ENCODE measurements at regions not wholly inside any gene's neighbourhood (a gene's known extent, or its start where the extent isn't known, plus 50 kb on each side); places are given as distances from the start of the nearest gene placed in this dataset.

DNA sequence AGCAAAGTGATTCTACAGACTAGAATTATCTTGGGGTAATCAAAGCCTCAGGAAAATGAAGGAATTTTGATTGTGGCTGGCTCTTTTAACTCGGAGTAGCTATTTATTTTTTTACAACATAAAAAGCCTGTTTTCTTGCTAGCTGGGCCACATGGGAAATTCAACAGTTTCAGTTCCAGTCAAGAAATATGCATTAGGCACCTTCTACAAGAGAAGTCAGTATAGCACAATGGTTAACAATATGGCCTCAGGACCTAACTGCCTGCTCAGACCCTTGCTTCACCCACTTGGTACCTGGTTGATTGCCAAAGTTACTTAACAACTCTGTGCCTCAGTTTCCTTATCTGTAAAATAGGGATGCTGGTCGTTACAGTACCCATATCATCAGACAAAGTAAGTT, 586.2 kb downstream of the ZNF608 start:
- no peaks in the 10 kb centered on the region for H3K27me3 ChIP-seq (ENCODE audit: control insufficient read depth, insufficient read depth, low read length)
- H3K36me3 ChIP-seq (ENCODE audit: control insufficient read depth, insufficient read depth, low read length): no peaks in the 10 kb centered on the region
- no peaks in the 10 kb centered on the region for H3K4me1 ChIP-seq (ENCODE audit: control insufficient read depth, insufficient read depth, low read length)
- no peak overlapping the region for H3K4me3 ChIP-seq (ENCODE audit: low read length)
- H3K9me3 ChIP-seq (ENCODE audit: control insufficient read depth, low read length): no peaks in the 10 kb centered on the region
- no peak overlapping the region for H3K9ac ChIP-seq (ENCODE audit: low read length)

DNA sequence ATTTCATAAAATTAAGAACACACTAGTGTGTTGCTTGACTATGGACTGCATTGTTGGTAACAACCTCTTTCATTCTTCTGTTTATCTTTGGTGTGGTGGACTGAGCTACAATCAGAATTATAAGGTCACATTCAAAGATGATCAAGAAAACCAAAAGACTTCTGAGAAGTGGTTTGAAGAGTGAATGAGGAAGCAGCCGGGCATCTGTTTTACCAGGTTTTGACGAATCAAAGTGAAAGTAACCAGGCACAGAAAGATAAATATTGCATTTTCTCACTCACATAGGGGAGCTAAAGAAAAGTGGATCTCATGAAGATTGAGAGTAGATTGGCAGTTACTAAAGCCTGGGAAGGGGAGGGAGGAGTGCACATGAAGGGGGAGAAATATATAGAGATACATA, 589.1 kb downstream of the ZNF608 start:
- Histone ChIP-seq H3K4me3 (ENCODE audit: low read length) (no peak overlapping the region), H3K9ac (ENCODE audit: low read length) (peak overlapping the region; percentile 17)

DNA sequence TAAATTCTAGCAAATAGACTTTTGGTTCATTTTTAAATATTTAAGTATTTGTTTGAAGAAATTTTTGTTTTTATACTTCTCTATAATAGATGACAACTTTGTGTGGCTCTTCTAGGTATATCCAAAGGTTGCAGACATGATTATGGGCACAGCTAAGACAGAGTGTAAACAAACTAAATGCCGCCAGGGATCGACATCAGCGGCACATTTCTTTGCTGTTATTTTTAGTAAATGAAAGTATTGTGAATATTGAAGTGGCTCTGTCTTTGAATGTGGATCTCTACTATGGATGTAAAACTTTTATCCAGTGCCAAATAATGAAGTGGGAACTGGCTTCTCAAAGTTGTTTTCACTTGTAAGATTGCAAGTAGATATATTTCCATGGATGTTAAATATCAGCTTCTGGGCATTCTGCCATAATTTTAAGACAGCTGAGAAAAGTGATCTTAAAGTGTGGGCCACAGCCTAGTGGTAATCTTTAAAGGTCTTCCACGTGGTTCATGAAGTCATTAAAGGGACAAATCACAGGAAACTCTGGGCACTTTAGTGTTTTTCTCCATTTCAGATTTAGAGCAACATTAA, 589.9 kb downstream of the ZNF608 start:
- H3K36me3 ChIP-seq (ENCODE audit: control insufficient read depth, insufficient read depth, low read length): no peaks in the 10 kb centered on the region
- no peaks in the 10 kb centered on the region for H3K9me3 ChIP-seq (ENCODE audit: control insufficient read depth, low read length)
- H3K4me1 ChIP-seq (ENCODE audit: control insufficient read depth, insufficient read depth, low read length): no peaks in the 10 kb centered on the region
- no peak overlapping the region for H3K9ac ChIP-seq (ENCODE audit: low read length)
- H3K4me3 ChIP-seq (ENCODE audit: low read length): no peak overlapping the region
- H3K27me3 ChIP-seq (ENCODE audit: control insufficient read depth, insufficient read depth, low read length): no peaks in the 10 kb centered on the region

More for the DNA sequence above, 589.1 kb downstream of the ZNF608 start:
- H3K9me3 ChIP-seq (ENCODE audit: control insufficient read depth, low read length): no peaks in the 10 kb centered on the region
- no peaks in the 10 kb centered on the region for H3K4me1 ChIP-seq (ENCODE audit: control insufficient read depth, insufficient read depth, low read length)
- H3K27me3 ChIP-seq (ENCODE audit: control insufficient read depth, insufficient read depth, low read length): no peaks in the 10 kb centered on the region
- no peaks in the 10 kb centered on the region for H3K36me3 ChIP-seq (ENCODE audit: control insufficient read depth, insufficient read depth, low read length)

DNA sequence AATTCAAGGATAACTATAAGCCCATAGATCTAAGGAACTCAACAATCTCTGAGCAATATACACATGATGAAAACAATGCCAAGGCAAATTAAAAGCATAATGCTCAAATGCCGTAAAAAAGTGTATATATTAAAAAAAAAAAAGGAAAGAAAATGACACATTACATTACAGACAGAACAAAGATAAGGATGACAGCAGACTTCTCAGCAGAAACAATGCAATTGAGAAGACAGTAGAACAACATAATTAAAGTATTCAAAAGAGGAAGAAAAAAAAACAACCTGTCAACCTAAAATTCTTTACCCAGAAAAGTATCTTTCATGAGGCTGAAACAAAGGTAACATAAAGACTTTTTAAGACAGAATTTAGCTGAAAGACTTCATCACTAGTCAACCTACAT, 591.7 kb downstream of the ZNF608 start:
- Histone ChIP-seq H3K4me1 (ENCODE audit: control insufficient read depth, insufficient read depth, low read length) (no peaks in the 10 kb centered on the region), H3K9ac (ENCODE audit: low read length) (no peak overlapping the region), H3K4me3 (ENCODE audit: low read length) (no peak overlapping the region), H3K36me3 (ENCODE audit: control insufficient read depth, insufficient read depth, low read length) (no peaks in the 10 kb centered on the region), H3K27me3 (ENCODE audit: control insufficient read depth, insufficient read depth, low read length) (no peaks in the 10 kb centered on the region), H3K9me3 (ENCODE audit: control insufficient read depth, low read length) (no peaks in the 10 kb centered on the region)

DNA sequence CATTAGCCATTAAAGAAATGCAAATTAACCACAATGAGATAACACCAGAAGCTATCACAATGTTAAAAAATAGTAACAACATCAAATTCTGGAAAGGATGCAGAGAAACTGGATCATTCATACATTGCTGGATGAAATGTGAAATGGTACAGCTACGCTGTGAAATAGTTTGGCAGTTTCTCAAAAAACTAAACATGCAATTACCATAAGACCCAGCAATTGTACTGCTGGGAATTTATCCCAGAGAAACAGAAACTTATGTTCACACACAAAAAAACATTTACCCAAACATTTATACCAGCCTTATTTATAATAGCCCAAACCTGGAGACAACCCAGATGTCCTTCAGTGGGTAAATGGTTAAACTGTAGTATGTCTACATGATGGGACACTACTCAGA, 592.9 kb downstream of the ZNF608 start:
- Histone ChIP-seq H3K4me1 (ENCODE audit: control insufficient read depth, insufficient read depth, low read length) (no peaks in the 10 kb centered on the region), H3K36me3 (ENCODE audit: control insufficient read depth, insufficient read depth, low read length) (no peaks in the 10 kb centered on the region), H3K4me3 (ENCODE audit: low read length) (no peak overlapping the region), H3K9me3 (ENCODE audit: control insufficient read depth, low read length) (no peaks in the 10 kb centered on the region), H3K27me3 (ENCODE audit: control insufficient read depth, insufficient read depth, low read length) (no peaks in the 10 kb centered on the region), H3K9ac (ENCODE audit: low read length) (no peak overlapping the region)

DNA sequence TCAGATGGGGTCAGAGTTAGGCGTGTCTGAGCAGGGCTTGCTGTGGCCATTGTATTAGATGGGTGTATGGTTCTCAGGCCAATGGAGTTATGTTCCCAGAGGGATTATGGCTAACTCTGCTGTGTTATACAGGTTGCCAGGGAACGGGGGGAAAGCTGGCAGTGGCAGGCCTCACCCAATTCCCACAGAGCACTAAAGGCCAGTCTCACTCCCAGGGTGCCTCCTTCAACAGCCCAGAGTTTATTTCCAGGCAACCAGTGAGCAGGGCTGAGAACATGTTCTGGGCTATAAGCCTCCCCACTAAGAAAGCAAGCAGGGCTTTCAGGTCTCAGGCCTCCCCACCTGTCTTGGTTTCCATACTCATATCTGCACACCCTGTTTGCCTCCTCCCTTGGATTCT, 597.9 kb downstream of the ZNF608 start:
- no peaks in the 10 kb centered on the region for H3K9me3 ChIP-seq (ENCODE audit: control insufficient read depth, low read length)
- H3K36me3 ChIP-seq (ENCODE audit: control insufficient read depth, insufficient read depth, low read length): no peaks in the 10 kb centered on the region
- H3K4me3 ChIP-seq (ENCODE audit: low read length): no peak overlapping the region
- H3K9ac ChIP-seq (ENCODE audit: low read length): no peak overlapping the region
- H3K27me3 ChIP-seq (ENCODE audit: control insufficient read depth, insufficient read depth, low read length): no peaks in the 10 kb centered on the region
- H3K4me1 ChIP-seq (ENCODE audit: control insufficient read depth, insufficient read depth, low read length): no peaks in the 10 kb centered on the region

DNA sequence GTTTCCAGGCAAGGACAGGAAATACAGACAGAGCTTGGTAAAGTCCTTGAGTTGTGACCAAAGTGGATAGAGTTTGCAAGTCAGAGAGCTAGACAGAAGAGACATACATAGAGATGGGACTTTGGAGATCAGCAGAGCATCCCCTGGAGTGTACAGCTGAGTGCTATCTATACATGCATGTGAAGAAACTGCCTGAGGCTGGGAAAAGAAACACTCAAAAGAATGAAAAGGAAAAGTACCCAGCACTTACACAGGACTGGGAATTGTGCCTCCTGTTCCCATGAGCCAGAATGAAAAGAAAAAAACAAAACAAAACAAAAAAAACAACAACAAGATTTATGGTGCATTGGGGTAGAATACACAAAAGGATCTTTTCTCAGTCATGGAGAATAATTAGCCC, 606.4 kb downstream of the ZNF608 start:
- Histone ChIP-seq H3K9me3 (ENCODE audit: control insufficient read depth, low read length) (no peaks in the 10 kb centered on the region), H3K9ac (ENCODE audit: low read length) (no peak overlapping the region), H3K4me1 (ENCODE audit: control insufficient read depth, insufficient read depth, low read length) (no peaks in the 10 kb centered on the region), H3K36me3 (ENCODE audit: control insufficient read depth, insufficient read depth, low read length) (no peaks in the 10 kb centered on the region), H3K27me3 (ENCODE audit: control insufficient read depth, insufficient read depth, low read length) (no peaks in the 10 kb centered on the region), H3K4me3 (ENCODE audit: low read length) (no peak overlapping the region)

DNA sequence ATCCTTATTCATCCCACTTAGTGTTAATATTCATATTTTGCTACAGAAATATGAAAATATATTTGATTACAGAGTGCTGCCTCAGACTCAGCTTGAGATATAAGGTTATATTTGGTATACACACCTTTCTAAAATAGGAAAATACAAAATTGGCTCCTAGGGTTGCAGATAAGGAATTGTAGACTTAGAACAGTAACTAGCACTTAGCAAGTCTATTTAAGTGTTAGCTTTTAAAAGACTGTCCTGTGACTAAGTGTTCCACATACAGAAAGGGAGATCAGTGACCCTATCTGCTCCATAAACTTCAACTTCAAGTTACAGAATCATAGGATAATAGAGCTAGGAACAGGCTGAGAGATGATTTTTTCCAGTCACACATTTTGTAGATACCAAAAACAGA, 607.0 kb downstream of the ZNF608 start:
- Histone ChIP-seq H3K27me3 (ENCODE audit: control insufficient read depth, insufficient read depth, low read length) (no peaks in the 10 kb centered on the region), H3K4me1 (ENCODE audit: control insufficient read depth, insufficient read depth, low read length) (no peaks in the 10 kb centered on the region), H3K9me3 (ENCODE audit: control insufficient read depth, low read length) (no peaks in the 10 kb centered on the region), H3K36me3 (ENCODE audit: control insufficient read depth, insufficient read depth, low read length) (no peaks in the 10 kb centered on the region), H3K9ac (ENCODE audit: low read length) (no peak overlapping the region), H3K4me3 (ENCODE audit: low read length) (no peak overlapping the region)

DNA sequence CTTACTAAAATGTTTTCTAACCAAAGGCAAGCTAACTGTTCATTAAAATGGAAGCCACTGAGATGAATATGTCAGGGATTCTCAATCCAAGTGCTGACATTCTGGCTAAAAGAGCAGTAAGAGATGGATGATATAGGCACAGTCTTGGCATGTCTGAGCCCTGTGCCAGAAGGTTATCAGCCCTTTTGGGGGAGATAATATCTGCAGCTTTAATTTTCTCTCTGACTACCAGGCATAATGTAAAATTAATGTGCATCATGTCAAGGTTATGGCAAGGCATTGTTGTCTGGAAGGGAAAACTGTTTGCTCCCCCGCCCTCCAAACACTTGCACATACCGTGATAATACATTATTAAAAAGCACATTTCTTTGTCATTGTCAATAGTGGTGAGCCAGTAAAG, 609.8 kb downstream of the ZNF608 start:
- Histone ChIP-seq H3K36me3 (ENCODE audit: control insufficient read depth, insufficient read depth, low read length) (no peaks in the 10 kb centered on the region), H3K9me3 (ENCODE audit: control insufficient read depth, low read length) (no peaks in the 10 kb centered on the region), H3K4me3 (ENCODE audit: low read length) (no peak overlapping the region), H3K9ac (ENCODE audit: low read length) (no peak overlapping the region), H3K4me1 (ENCODE audit: control insufficient read depth, insufficient read depth, low read length) (no peaks in the 10 kb centered on the region), H3K27me3 (ENCODE audit: control insufficient read depth, insufficient read depth, low read length) (no peaks in the 10 kb centered on the region)

DNA sequence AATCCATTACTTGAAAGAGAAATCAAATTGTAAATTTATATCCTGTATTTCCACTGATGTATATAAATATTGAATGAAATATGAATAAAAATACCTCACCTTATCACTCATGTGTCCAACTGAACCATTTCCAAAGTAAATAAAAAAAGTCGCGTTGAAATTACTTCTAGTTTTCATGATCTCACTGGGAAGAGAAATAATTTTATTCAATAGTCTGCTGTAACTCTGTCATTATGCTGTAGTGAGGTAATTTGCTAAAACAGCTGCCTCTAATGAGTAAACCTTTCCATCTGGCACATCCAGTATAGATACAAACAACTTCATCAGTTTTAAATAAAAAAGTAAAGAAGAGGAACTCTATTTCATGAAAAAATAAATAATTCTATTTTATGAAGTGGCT, 611.5 kb downstream of the ZNF608 start:
- Histone ChIP-seq H3K4me1 (ENCODE audit: control insufficient read depth, insufficient read depth, low read length) (no peaks in the 10 kb centered on the region), H3K36me3 (ENCODE audit: control insufficient read depth, insufficient read depth, low read length) (no peaks in the 10 kb centered on the region), H3K9me3 (ENCODE audit: control insufficient read depth, low read length) (no peaks in the 10 kb centered on the region), H3K4me3 (ENCODE audit: low read length) (no peak overlapping the region), H3K9ac (ENCODE audit: low read length) (no peak overlapping the region), H3K27me3 (ENCODE audit: control insufficient read depth, insufficient read depth, low read length) (no peaks in the 10 kb centered on the region)

DNA sequence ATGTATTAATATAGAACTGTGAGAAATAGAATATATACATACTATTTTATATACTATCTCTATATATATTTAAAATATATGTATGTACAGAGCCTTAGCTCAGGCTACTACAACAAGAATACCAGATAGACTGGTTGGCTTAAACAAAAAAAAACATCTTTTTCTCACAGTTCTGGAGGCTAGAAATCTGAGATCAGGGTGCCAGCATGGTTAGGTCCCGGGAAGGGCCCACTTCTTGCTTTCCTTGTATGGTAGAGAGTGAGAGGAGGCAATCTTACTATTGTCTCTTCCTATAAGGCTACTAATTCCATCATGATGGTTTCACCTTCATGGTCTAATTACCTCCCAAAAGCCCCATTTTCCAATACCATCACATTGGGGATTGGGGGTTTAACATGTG, 613.0 kb downstream of the ZNF608 start:
- Histone ChIP-seq H3K36me3 (ENCODE audit: control insufficient read depth, insufficient read depth, low read length) (no peaks in the 10 kb centered on the region), H3K4me1 (ENCODE audit: control insufficient read depth, insufficient read depth, low read length) (no peaks in the 10 kb centered on the region), H3K9me3 (ENCODE audit: control insufficient read depth, low read length) (no peaks in the 10 kb centered on the region), H3K27me3 (ENCODE audit: control insufficient read depth, insufficient read depth, low read length) (no peaks in the 10 kb centered on the region), H3K9ac (ENCODE audit: low read length) (no peak overlapping the region), H3K4me3 (ENCODE audit: low read length) (no peak overlapping the region)

DNA sequence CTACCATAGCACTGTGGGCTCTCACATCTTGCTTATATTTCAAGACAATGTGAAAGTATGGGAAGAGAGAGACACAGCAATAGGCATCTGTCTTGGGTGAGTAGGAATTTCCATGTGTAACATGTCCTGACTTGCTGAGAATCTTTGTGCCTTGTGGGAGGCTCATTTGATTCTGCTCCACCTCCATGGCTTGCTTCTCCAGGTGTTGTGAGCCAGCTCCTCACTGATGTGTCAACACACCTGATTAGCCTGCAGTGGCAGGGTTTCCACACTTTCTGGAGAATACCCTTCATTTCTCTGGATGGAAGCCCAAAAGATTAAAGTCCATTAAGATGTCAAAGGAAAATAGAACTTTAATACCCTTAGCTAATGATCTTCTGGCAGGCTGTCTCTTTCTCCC, 613.6 kb downstream of the ZNF608 start:
- Histone ChIP-seq H3K9ac (ENCODE audit: low read length) (no peak overlapping the region), H3K9me3 (ENCODE audit: control insufficient read depth, low read length) (no peaks in the 10 kb centered on the region), H3K36me3 (ENCODE audit: control insufficient read depth, insufficient read depth, low read length) (no peaks in the 10 kb centered on the region), H3K4me3 (ENCODE audit: low read length) (no peak overlapping the region), H3K4me1 (ENCODE audit: control insufficient read depth, insufficient read depth, low read length) (no peaks in the 10 kb centered on the region), H3K27me3 (ENCODE audit: control insufficient read depth, insufficient read depth, low read length) (no peaks in the 10 kb centered on the region)

DNA sequence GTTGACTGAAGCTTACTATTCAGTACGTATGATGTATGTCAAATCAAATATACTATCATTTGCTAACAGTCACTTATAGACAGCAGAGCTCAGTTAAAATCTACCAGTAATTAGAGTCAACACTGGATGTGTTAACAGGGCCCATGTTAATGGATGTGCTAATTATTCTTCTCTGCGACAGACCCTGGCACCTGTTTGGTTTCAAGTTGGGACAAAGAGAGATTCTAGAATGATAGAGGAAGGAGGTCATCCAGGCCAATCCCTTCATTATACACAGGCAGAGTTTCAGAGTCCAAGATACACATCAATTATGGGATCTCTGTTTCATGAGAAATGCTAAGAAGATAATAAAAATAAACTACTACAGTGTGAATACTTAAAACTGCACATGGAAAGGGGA, 615.0 kb downstream of the ZNF608 start:
- no peaks in the 10 kb centered on the region for H3K9me3 ChIP-seq (ENCODE audit: control insufficient read depth, low read length)

More for the DNA sequence above, 615.0 kb downstream of the ZNF608 start:
- Histone ChIP-seq H3K4me3 (ENCODE audit: low read length) (no peak overlapping the region), H3K9ac (ENCODE audit: low read length) (no peak overlapping the region), H3K27me3 (ENCODE audit: control insufficient read depth, insufficient read depth, low read length) (no peaks in the 10 kb centered on the region), H3K36me3 (ENCODE audit: control insufficient read depth, insufficient read depth, low read length) (no peaks in the 10 kb centered on the region), H3K4me1 (ENCODE audit: control insufficient read depth, insufficient read depth, low read length) (no peaks in the 10 kb centered on the region)

All from mucosa of stomach (tissue), 1 donor.